HG03558 (cell line): ENCODE measurements at regions not wholly inside any gene's neighbourhood (a gene's known extent, or its start where the extent isn't known, plus 50 kb on each side); places are given as distances from the start of the nearest gene placed in this dataset.

Source experiments
- ATAC-seq: cut with Tn5 transposase; IDR thresholded peaks from one replicate; pipeline ENCODE4 v1.9.1; 2021; ENCODE audit warnings: moderate number of reproducible peaks; ENCODE audit not compliant: unreplicated experiment; ENCODE audit errors: extremely low read depth

DNA sequence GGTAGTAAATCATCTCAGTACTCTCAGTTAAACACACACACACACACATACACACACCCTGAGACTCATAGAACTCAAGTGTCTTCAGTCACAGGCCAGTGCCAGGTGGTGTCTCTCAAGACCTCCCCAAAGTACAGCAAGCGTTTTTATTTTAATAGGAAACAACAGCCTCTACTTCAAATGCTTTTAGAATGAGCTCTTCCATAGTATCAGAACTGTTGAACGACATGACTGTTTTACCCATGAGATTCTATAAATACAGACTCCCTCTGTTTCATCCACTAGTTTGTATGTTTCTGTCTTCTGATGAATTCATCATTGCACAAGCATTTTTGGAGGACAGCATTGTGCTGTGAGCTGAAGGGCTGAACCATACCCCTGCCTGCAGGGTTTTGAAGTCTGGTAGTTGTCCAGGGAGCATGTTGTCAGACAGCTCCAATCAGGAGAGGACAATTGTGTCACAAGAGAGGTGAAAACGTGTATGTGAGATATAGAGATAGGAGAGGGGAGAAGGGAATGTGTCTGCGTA is 201.0 kb upstream of the BCL6 start:
- ATAC-seq = no peak

DNA sequence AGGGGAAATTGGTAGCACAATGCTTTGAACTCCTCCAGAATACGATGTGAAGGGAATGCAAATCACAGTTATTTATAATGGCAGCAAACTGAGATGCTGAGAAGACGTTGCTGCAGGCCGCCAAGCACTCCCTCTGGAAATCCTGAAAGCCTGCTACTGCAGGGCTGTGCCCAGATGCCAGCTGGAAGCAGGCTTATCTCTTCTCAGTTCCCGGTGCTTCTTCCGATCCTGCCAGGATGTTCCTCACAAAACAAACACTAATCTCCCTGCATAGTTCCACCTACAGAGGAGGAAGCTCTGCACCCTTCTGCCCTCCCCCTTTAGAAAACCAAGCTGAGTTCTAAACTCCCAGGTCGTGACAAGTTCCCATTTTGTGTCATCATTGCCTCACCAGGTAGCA is 201.7 kb upstream of the BCL6 start:
- ATAC-seq = no peak

DNA sequence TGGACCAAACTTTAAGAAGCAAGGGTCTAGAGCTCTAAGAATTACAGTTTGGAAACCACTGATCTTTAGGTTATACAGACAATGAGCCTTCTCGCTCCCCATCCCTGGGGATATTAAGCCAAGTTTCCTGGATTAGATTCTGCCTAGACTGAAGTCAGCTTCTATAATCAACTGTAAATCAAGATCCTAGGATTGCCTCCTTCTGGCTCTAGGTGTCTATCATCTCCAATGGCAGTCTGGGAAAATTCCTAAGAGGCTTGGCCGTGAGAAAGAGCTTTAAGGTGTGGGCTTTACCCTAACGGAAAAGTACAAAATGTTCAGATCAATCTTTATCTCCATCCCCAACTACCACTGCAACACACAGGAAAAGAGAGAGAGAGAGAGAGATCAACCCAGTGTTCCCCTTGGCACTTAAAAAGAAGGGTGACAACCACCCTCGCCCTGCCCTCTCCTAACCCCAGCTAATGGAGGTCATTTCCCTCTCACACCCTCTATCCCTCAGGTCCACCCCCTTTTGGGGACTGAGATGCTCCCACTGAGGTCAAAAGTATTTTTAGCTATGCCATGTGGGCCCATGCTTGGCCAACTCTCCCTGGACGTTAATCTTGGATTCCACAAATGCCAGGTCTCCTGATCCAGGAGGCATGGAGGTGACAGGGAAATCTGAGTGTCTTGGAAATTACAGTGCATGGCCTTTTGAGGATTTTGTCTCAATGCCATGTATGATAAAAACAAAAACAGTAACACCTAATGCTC is 202.8 kb upstream of the BCL6 start:
- ATAC-seq = no peak

DNA sequence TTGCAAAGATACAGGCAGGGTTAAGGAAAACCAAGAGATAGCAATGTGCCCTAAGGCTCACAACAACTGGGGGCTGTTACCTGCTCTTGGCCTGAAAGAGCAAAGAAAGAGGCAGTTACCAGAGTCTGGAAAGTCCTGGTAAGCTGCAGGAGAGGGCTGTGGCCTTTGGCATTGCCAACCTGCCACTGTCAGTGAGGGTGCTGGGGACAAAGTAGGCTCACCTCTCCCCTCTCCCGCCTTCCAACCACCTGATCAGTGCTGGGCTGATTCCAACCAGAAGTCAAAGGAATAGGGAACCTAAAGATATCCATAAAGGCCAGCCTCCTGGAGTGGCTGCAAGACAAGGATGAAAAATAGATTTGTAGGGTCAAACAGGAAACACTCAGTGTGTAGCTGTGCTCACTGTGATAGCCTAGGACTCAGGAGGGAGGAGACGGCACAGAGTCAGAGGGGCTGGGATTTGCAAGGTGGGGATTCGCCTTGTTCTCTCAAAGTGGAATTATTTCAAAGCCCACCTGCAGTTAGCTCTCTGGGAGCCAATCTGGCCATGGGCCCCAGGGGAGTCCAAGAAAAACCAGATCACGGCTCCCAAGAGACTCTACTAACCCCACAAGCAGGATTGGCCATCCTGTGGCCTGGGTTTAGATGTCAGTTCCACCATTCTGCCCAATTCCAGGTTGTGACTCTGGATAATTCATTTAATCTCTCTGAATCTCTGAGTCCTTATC is 204.0 kb upstream of the BCL6 start:
- no peak for ATAC-seq

DNA sequence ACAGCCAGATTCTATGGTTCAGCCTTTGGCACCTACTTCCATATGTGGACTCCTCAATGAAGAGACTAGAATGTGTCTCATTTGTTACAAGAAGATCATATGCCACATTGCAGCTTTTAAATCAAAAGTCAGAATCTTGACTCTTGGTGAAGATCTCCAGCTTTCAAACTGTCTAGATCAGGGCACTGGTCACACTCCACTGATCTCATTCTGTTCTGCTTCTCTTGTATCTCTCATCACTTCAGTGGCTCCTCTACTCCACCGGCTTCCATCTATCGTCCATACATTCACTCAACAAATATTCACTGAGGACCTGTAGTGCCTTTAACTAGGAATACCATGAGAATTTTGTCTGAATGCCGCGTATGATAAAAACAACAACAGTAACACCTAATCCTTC is 203.3 kb upstream of the LPP start:
- ATAC-seq = no peak

DNA sequence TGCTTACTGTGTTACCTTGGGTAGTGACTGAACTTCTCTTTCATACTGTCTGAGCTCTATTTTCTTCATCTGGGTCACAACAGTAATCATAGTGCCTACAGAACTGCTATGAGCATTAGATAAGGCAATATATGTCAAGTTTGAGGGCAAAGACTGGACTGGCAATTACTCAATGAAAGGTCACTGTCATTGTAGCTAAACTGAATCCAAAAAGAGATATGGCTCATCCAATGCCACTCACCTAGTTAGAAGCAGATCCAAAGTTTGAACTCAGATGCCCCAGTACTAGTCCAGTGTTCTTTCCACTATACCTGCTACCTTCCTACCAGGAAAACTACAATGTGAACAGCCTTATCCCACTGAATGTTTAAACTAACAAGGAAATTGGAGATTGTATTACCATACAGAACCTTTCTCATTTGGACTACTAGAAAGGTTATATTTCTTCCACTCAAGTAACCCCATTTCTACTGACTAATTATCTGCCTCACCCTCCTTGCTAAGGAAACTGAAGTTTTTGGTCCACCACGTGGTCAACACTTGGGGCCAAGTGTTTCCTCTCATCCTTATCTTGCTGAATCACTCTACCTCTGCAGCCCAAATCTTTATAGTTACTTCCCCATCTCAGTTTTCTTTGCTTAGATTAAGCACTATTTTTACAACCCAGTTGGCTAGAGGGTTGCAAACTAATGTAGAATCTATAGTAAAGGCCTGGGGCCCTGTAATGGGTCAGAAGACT is 202.3 kb upstream of the LPP start:
- no peak for ATAC-seq

DNA sequence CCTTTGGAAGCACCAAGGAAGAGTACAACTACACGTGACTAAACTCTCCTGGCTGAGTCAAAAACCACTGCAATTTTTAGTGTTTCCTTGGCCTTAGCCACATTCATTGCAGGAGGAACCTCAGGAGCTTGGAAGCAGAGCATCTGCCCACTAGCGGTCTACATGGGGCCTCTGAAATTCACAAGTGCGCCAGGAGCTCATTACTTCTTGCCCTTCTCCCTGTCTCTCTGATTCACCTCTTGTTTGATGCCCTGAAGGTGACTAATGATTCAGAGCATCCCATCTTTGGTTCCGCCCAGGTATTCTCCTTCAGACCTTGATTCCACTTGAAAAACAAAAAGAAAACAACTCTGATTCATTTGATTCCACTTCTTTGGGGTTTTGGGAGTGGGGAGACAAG is 201.1 kb upstream of the LPP start:
- no peak for ATAC-seq

DNA sequence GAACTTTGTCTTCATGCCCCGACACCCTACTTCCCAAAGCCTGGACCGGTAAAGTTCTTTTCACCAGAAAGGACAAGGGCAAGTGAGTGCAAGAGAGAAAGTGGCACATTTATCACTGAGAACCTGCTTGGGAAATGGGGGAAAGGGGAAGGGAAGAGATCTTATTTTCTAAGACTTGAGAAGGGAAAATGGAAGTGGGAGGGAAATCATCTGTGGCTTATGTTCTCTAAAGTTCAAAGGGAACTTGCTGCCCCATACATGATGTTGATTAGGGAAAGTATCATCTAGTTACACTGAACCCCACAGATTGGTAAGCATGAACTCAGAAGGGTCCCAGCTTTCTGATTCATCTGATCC is 199.5 kb upstream of the LPP start:
- ATAC-seq = no peak

DNA sequence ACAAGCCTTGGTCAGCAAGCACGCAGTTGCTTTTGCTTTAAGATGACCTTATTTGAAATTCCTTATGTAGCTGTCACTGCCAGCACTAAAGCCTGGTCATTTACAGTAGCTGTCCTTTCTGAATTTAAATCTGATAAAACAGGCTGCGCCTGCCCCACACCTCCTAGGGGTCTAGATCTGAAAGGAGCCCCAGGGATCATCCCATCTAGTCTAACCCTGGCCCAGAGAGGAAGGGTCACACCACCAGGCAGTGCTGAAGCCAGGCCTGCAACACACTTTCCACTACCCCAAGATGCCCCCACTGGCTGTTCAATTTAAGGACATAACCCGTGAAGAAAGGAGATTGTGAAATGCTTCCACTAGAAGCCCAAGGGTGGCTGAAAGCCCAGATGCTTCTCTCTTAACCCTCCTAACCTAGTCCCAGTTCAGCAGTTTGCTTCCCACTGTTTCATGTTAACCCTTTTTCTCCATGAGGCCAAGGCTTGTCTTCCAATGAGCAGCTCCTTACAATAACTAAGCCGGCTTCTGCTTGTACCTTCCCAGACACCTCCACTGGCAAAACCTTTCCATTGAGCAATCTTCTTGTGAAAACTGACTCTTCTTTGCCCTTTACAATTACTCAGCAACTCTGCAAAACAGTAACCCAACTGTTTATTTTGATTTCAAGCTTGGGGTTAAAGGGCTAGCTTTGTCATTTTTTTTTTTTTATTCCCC is 198.9 kb upstream of the LPP start:
- ATAC-seq = no peak

DNA sequence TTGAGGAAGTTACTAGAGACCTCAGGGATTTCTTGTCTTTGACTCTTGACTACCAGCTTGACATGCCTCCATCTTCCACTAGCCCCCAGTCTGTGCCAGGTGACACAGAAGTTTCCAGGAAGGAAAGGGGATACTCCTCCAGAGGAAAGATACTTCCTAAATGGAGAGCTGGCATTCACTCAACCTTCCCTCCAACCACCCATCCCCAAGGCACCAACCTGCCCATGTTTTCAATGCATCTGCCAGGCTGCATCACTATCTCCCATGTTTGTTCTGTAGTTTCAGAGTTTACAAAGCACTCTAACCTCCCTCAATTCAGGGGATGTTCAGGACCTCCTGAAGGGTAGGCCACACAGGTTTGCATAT is 198.4 kb upstream of the LPP start:
- no peak for ATAC-seq

DNA sequence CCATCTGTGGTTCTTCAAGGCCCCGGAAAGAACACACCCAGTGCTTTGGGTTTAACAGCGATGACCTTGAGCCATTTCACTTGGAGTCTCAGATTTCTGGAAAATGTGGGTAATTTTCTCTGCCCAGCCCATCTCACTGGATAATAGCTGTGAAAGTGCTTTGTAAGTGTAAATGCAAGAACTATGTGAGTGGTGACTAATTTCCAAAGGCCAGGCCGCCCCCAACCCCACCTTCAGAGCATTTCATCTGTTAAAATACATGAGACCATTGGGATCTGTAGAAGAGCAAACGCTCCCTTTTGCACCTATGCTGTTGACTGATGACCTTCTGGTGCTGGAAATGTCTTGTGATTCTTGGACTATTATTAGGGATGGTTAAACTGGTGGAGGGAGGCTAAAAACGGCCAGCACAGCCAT is 196.8 kb upstream of the LPP start:
- no peak for ATAC-seq

DNA sequence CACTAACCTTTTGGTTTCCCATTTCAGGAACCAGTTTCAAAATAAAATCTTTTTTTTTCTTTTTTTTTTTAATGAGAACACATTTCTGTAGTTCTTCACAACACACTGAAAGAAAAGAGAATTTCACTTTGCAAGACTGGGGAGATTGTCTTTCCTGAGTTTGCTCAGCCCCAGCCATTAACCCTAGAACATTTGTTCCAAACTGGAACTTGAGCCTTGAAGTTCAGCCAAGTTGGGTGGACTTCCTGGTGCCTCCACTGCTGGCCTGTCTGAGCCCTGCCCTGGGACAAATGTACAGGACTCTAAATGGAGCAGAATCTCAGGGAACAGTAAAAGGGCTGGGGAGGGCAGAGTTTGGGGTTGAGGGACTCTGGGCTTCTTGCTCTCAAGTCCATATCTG is 196.4 kb upstream of the LPP start:
- ATAC-seq = no peak

DNA sequence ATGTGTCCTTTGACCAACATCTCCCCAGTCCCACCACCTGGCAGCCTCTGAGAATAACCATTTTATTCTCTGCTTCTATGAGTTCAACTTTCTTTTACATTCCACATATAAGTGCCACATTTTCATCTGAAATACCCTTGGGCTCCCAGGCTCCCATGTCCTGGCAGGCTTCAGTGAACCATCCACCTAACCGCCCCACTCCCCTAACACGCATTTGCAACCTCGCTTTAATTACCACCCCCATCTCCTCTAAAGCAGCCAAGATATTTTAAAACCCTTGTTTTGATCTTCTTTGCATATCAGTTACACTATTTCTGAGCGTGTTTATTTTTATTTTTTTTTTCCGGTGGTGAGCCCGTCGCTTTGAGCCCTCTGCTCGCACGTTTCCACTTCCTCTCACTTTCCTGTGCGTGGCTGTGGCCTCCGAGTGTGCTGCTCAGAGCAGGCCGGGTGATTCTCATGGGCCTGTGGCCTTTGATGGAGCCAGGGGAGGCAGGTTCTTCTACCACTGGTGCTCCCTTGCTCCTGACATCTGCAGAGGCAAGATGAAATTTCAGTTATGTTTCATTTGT is 195.4 kb upstream of the LPP start:
- ATAC-seq = no peak

DNA sequence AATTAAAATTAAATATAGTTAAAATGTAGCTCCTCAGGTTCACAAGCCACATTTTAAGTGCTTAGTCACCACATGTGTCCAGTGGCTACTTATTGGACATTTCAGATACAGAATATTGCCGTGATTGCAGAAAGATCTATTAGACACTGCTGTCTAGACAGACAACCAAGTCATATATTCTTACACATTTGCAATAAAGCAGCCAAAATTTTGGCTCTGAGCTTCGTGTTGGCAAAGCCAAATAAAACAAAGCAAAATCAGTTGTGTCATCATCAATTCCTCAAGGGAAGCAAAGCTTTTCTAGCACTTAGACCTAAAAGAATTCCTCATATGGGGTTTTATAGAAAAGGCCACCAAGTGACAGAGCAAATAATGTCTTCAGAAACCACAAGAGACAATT is 193.1 kb upstream of the LPP start:
- no peak for ATAC-seq

DNA sequence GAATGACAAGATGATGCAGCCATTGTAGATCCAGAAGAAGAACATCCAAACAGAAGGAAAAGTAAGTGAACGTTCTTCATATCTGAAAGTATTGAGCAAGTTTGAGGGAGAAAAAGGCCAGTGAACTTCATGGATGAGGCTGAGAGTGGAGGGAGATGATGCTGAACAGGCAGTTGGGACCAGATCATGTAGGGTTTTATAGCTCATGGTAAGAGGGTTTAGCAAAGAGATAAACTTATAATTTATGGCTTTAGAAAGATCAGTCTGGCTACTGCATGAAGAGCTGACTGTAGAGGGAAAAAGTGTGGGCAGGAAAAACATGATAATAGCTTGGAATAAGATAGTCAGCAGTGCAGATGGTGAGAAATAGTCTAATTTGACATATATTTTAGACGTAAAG is 192.6 kb upstream of the LPP start:
- ATAC-seq = no peak

DNA sequence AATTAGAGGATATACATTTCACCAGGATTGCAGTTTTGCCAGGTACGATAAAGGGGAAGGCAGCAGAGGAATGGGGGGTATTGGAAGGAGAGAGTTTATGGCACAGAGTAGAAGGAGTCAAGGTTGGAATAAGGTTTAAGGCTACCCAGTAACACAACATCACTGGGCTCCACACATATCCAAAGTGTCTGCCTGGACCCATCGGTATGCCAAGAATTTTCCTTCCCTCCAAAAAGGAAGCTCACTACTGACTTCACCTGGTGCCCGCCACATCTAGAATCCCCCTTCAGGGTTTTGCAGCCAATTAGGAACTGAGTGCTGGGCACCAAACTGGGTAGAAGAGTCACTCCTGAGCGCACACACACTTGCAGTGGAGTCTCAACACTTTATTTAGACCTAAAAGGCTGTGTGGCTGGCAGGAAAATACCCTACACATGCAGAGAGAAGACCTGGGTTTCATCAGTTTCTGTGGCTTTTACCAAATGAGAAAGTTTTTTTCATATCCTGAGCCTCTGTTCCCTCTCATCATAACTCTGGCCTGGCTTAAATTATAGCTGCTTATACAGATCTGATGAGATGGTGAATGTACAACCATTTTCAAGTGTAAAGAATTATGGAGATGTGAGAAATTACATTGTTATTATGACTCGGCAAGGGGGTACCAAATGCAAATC is 190.8 kb upstream of the LPP start:
- no peak for ATAC-seq

DNA sequence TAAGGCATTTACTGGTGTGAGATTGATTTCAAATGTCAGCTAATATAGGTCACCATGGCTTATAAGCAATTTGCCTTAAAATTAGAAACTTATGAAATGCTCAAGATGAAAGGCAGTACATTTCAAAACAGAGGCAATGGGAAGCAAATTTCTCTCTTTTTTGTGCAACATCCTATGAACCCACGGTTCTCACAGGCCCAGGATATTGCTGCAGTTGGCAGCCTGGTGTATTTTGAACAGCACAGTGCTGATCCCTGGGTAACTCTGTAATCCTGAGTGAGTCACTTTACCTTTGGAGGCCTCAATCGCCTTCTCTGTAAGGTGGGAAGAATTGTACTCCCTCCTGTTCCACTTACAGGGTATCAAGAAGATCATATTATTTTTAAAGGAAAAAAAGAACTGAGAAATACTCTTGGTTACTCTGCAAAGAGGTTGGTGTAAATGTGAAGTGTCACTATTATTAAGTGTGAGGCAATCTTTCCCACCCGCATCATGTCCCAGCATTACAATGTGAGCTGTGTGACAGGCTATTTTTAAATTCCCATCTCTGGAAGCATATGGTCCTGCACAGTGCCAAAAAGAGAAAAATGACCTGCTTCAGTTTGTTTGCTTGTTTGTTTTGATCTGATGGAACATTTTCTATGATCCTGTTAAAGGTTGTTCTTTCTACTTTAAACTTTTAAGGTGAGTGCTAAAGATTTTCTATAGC is 190.1 kb upstream of the LPP start:
- ATAC-seq = no peak

DNA sequence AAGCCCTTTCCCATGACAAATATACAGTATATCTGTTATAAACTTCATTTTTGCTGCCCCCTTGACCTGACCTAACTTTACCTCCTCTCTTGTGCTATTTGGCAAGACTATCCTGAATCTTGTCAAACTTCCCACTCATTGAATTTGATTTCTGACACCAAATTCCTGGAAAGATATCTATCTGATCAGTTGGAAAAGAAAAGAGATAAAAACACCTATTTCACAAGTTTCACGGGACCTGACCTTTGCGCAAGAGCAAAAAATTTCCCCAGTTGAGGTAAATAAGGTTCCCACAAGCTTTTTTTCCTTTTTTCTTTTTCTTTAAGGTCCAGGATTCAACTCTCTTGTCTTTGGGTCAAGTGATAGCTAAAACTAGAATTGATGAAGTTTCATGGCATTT is 189.2 kb upstream of the LPP start:
- no peak for ATAC-seq

DNA sequence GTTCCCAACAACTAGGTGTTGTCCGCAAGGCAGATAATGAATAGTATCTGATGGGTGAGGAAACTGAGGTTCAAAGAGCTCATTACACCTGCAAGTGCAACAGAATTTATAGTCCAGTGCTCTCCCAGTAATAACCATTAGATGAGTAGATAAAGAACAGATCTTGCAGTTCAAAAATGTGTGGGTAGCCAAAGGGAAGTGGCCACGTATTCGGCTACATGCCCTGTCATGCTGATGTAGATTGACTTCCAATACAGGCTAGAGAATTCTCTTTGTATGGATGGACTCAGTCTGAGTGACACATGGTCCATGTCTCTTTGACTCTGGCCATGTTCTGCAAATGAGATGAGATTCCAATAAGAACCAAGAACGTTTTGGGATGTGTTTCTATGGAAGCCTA is 187.9 kb upstream of the LPP start:
- no peak for ATAC-seq
